ENCODE measurements at regions not wholly inside any gene's neighbourhood (a gene's known extent, or its start where the extent isn't known, plus 50 kb on each side); places are given as distances from the start of the nearest gene placed in this dataset.

DNA sequence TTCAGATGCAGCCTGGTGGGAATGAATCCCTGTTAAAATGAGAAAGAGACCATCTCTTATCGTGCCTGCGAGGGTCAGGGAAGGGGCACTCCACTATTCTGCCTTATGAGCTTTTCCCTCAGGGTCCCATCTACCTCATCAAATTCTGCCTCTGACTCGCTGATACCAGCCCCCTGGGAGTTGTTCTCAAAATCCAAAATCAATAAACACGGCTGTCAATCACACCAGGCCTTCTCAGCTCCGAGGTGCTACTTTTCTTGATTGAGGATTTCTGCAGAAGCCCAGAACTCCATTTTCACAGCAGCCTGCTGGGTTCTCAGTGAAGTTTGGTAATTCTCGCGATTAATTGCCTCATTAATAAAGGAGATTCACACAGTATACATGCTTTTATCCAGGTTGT lies 312.6 kb downstream of the STIM2 start:
- Histone ChIP-seq H3K9ac (ENCODE audit: low read length in 5 of 5) (no peak overlapping the region), H3K9me3 (ENCODE audit: control insufficient read depth in 5 of 5, low read length in 5 of 5) (no peaks in the 10 kb centered on the region), H3K4me3 (ENCODE audit: low read depth in 1 of 5, low read length in 5 of 5) (no peak overlapping the region), H3K27ac (ENCODE audit: low read depth, low read length) (no peak overlapping the region), H3K27me3 (ENCODE audit: control insufficient read depth in 5 of 5, insufficient read depth in 4 of 5, low read length in 5 of 5) (no peaks in the 10 kb centered on the region), H3K4me1 (ENCODE audit: control insufficient read depth in 5 of 5, insufficient read depth in 5 of 5, low read length in 5 of 5) (no peaks in the 10 kb centered on the region), H3K36me3 (ENCODE audit: control insufficient read depth in 5 of 5, insufficient read depth in 5 of 5, low read length in 5 of 5) (no peaks in the 10 kb centered on the region)

DNA sequence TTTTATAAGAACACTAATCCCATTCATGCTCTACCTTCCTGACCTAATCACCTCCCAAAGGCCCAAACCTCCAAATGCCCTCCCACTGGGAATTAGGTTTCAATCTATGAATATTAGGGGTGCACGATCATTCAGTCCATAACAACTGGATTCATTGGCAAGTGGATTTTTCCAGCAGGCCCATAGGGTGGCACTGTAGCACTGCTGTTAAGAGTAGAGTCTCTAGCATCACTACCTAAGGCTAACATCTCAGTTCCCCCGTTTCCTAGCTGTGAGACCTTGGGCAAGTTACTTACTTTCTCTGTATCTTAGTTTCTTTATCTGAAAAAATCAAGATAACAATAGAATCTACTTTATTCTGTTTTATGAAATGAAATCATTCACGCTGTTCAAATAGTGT lies 315.8 kb downstream of the STIM2 start:
- no peaks in the 10 kb centered on the region for H3K9me3 ChIP-seq (ENCODE audit: control insufficient read depth in 5 of 5, low read length in 5 of 5)
- H3K27me3 ChIP-seq (ENCODE audit: control insufficient read depth in 5 of 5, insufficient read depth in 4 of 5, low read length in 5 of 5), result no peaks in the 10 kb centered on the region
- H3K36me3 ChIP-seq (ENCODE audit: control insufficient read depth in 5 of 5, insufficient read depth in 5 of 5, low read length in 5 of 5), result no peaks in the 10 kb centered on the region
- no peak overlapping the region for H3K9ac ChIP-seq (ENCODE audit: low read length in 5 of 5)
- H3K27ac ChIP-seq (ENCODE audit: low read depth, low read length), result no peak overlapping the region
- H3K4me3 ChIP-seq (ENCODE audit: low read depth in 1 of 5, low read length in 5 of 5), result no peak overlapping the region
- no peaks in the 10 kb centered on the region for H3K4me1 ChIP-seq (ENCODE audit: control insufficient read depth in 5 of 5, insufficient read depth in 5 of 5, low read length in 5 of 5)

DNA sequence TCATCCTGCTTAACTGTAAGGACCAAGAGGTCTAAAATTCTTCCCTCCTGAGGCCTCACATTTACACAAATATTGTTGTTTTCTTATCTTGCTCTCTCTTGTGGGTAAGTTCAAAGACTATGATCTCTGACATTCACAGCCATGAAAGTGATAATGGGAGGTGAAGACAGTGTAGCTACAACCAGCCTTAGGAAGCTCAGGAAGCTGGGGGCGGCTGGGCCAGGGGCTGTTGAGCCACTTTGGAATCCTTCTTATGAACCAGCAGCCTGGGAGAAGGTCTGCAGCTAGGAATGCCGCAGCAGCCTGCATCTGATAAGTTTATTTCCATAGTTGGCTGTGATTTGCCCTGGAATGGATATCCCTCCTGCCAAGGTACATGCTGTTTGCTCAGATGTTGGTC lies 316.2 kb downstream of the STIM2 start:
- no peak overlapping the region for H3K9ac ChIP-seq (ENCODE audit: low read length in 5 of 5)
- no peak overlapping the region for H3K4me3 ChIP-seq (ENCODE audit: low read depth in 1 of 5, low read length in 5 of 5)
- H3K36me3 ChIP-seq (ENCODE audit: control insufficient read depth in 5 of 5, insufficient read depth in 5 of 5, low read length in 5 of 5), result no peaks in the 10 kb centered on the region
- no peaks in the 10 kb centered on the region for H3K27me3 ChIP-seq (ENCODE audit: control insufficient read depth in 5 of 5, insufficient read depth in 4 of 5, low read length in 5 of 5)
- no peak overlapping the region for H3K27ac ChIP-seq (ENCODE audit: low read depth, low read length)
- H3K9me3 ChIP-seq (ENCODE audit: control insufficient read depth in 5 of 5, low read length in 5 of 5), result no peaks in the 10 kb centered on the region
- peaks cover 0 to 3% (median 0%) of the 10 kb centered on the region in 5 donors for H3K4me1 ChIP-seq (ENCODE audit: control insufficient read depth in 5 of 5, insufficient read depth in 5 of 5, low read length in 5 of 5)

DNA sequence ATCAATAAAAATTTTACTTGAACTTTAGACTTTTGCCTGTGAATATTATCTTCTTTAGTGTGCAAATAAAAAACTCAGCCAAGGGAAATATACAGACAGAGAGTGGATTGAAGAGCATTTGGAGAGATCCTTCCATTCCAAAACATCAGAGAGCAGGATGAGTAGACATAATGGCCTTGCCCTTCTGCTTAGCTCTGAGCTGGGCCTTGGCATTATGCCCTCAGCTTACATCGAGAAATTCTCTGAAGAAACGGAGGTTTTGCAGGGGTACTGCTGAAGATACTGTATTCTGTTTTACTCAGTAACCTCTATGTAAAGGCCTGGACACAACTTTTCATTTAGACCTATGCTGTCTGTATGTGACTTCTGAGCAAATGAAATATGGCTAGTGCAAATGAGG lies 317.4 kb downstream of the STIM2 start:
- H3K27ac ChIP-seq (ENCODE audit: low read depth, low read length), result no peak overlapping the region
- no peaks in the 10 kb centered on the region for H3K36me3 ChIP-seq (ENCODE audit: control insufficient read depth in 5 of 5, insufficient read depth in 5 of 5, low read length in 5 of 5)
- peaks cover 0 to 4% (median 0%) of the 10 kb centered on the region in 5 donors for H3K4me1 ChIP-seq (ENCODE audit: control insufficient read depth in 5 of 5, insufficient read depth in 5 of 5, low read length in 5 of 5)
- H3K4me3 ChIP-seq (ENCODE audit: low read depth in 1 of 5, low read length in 5 of 5), result no peak overlapping the region
- H3K9me3 ChIP-seq (ENCODE audit: control insufficient read depth in 5 of 5, low read length in 5 of 5), result no peaks in the 10 kb centered on the region
- H3K27me3 ChIP-seq (ENCODE audit: control insufficient read depth in 5 of 5, insufficient read depth in 4 of 5, low read length in 5 of 5), result no peaks in the 10 kb centered on the region
- H3K9ac ChIP-seq (ENCODE audit: low read length in 5 of 5), result no peak overlapping the region

DNA sequence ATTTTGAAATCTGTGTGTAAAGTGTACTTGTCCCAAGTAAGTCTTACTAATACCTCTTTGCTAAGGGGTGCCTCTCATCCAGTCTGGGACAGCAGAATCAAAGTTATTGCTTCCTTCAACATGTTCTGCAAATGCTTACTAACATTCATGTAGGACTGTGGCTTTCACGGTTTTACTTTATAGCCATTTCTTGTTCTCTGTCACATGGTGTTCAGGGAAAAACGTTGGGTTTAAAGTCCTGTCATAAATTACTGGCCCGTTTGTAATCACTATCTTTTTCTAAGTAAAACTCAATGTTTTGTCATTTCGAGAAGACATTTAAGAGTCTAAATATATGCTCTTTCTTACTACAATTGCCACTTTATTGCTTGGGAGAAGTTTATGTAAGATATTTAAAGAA lies 321.1 kb downstream of the STIM2 start:
- H3K9ac ChIP-seq (ENCODE audit: low read length in 5 of 5), result no peak overlapping the region

DNA sequence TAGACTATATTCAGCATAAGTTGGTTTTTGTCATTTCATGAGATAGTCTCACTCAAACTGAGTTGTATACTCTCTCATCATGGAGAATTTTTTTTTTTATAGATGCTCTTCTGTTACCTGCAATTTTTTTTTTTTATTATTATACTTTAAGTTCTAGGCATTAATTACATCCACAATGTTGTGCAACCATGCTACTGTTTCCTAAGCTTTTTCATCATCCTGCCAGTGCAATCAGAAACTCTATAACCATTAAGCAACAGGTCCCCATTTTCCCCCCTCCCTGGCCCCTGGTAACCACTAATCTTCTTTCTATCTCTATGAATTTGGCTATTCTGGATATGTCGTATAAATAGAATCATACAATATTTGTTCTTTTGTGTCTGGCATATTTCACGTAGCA lies 321.6 kb downstream of the STIM2 start:
- H3K27me3 ChIP-seq (ENCODE audit: control insufficient read depth in 5 of 5, insufficient read depth in 4 of 5, low read length in 5 of 5), result no peaks in the 10 kb centered on the region
- H3K27ac ChIP-seq (ENCODE audit: low read depth, low read length), result no peak overlapping the region
- H3K9me3 ChIP-seq (ENCODE audit: control insufficient read depth in 5 of 5, low read length in 5 of 5), result no peaks in the 10 kb centered on the region
- no peak overlapping the region for H3K4me3 ChIP-seq (ENCODE audit: low read depth in 1 of 5, low read length in 5 of 5)
- peaks cover 0 to 4% (median 0%) of the 10 kb centered on the region in 5 donors for H3K4me1 ChIP-seq (ENCODE audit: control insufficient read depth in 5 of 5, insufficient read depth in 5 of 5, low read length in 5 of 5)
- no peaks in the 10 kb centered on the region for H3K36me3 ChIP-seq (ENCODE audit: control insufficient read depth in 5 of 5, insufficient read depth in 5 of 5, low read length in 5 of 5)
- no peak overlapping the region for H3K9ac ChIP-seq (ENCODE audit: low read length in 5 of 5)

More for the DNA sequence above, 321.1 kb downstream of the STIM2 start:
- Histone ChIP-seq H3K9me3 (ENCODE audit: control insufficient read depth in 5 of 5, low read length in 5 of 5) (no peaks in the 10 kb centered on the region), H3K4me3 (ENCODE audit: low read depth in 1 of 5, low read length in 5 of 5) (no peak overlapping the region), H3K27ac (ENCODE audit: low read depth, low read length) (no peak overlapping the region), H3K36me3 (ENCODE audit: control insufficient read depth in 5 of 5, insufficient read depth in 5 of 5, low read length in 5 of 5) (no peaks in the 10 kb centered on the region), H3K27me3 (ENCODE audit: control insufficient read depth in 5 of 5, insufficient read depth in 4 of 5, low read length in 5 of 5) (no peaks in the 10 kb centered on the region), H3K4me1 (ENCODE audit: control insufficient read depth in 5 of 5, insufficient read depth in 5 of 5, low read length in 5 of 5) (peaks cover 0 to 4% (median 0%) of the 10 kb centered on the region in 5 donors)

DNA sequence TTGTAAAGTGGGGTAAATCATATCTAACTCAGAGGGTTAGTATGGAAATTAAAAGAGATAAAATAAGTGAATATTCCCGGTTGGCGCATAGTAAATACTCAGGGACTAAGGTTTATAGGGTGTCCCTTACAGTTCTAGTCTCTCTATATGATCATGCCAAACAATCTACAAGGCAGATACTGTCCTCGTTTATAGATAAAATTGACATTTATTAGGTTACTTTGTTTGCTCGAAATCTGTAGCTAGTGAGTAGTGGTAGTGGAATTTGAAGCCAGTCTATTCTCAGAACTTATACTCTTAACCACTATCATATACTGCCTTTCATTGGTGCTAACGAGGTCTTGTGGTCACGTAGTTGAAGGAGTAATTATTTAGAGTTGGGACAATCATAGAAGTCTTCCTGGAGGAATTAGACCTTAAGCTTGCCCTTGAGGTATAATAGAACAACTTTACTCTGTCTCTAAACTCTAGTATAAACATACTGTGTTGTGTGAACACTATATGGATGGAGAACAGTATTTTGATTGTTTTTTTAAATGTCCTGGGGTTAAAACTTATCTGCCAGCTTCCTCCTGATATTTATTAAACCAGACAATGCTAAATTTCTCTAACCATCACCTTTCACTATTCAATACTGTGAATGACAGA lies 324.0 kb downstream of the STIM2 start:
- no peak overlapping the region for H3K9ac ChIP-seq (ENCODE audit: low read length in 5 of 5)

DNA sequence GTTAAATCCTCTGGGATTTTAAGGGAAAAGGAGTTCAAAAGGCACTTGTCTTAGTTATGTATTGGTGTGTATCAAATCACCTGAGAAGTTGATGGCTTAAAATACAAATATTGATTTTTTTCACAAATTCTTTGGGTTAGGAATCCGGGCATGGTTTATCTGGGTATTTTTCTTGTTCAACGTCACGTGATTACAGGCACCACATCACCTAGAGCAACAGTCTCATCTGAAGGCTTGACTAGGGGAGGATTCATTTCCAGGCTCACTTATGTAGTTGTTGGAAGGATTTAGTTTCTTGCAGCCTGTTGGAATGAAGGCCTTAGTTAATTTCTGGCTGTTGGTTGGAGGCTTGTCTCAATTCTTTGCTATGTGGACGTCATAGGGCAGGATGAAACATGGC lies 326.1 kb downstream of the STIM2 start:
- peaks cover 0 to 3% (median 0%) of the 10 kb centered on the region in 5 donors for H3K4me1 ChIP-seq (ENCODE audit: control insufficient read depth in 5 of 5, insufficient read depth in 5 of 5, low read length in 5 of 5)
- no peaks in the 10 kb centered on the region for H3K36me3 ChIP-seq (ENCODE audit: control insufficient read depth in 5 of 5, insufficient read depth in 5 of 5, low read length in 5 of 5)
- no peaks in the 10 kb centered on the region for H3K9me3 ChIP-seq (ENCODE audit: control insufficient read depth in 5 of 5, low read length in 5 of 5)
- no peak overlapping the region for H3K4me3 ChIP-seq (ENCODE audit: low read depth in 1 of 5, low read length in 5 of 5)
- no peaks in the 10 kb centered on the region for H3K27me3 ChIP-seq (ENCODE audit: control insufficient read depth in 5 of 5, insufficient read depth in 4 of 5, low read length in 5 of 5)
- no peak overlapping the region for H3K27ac ChIP-seq (ENCODE audit: low read depth, low read length)
- H3K9ac ChIP-seq (ENCODE audit: low read length in 5 of 5), result no peak overlapping the region

More for the DNA sequence above, 324.0 kb downstream of the STIM2 start:
- Histone ChIP-seq H3K4me1 (ENCODE audit: control insufficient read depth in 5 of 5, insufficient read depth in 5 of 5, low read length in 5 of 5) (peaks cover 0 to 4% (median 0%) of the 10 kb centered on the region in 5 donors), H3K36me3 (ENCODE audit: control insufficient read depth in 5 of 5, insufficient read depth in 5 of 5, low read length in 5 of 5) (no peaks in the 10 kb centered on the region), H3K27me3 (ENCODE audit: control insufficient read depth in 5 of 5, insufficient read depth in 4 of 5, low read length in 5 of 5) (no peaks in the 10 kb centered on the region), H3K4me3 (ENCODE audit: low read depth in 1 of 5, low read length in 5 of 5) (no peak overlapping the region), H3K27ac (ENCODE audit: low read depth, low read length) (no peak overlapping the region), H3K9me3 (ENCODE audit: control insufficient read depth in 5 of 5, low read length in 5 of 5) (no peaks in the 10 kb centered on the region)

DNA sequence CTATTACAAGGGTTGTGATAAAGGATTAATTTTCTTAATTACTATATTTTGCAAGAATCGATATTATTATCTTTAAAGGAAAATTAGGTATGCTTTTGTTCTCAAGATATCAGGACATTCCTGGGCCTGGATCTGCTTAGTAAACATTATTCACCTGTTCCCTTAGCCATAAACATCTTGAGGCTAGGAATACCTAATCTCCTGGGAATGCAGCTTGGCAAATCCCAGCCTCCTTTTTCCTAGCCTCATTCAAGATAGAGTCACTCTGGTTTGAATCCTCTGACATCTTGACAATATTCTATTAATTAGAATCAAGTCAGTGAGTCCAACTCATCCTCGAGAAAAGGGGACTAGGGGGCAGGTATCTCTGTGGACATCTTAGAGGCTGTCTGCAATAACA lies 327.1 kb downstream of the STIM2 start:
- no peak overlapping the region for H3K9ac ChIP-seq (ENCODE audit: low read length in 5 of 5)
- no peaks in the 10 kb centered on the region for H3K4me1 ChIP-seq (ENCODE audit: control insufficient read depth in 5 of 5, insufficient read depth in 5 of 5, low read length in 5 of 5)
- no peak overlapping the region for H3K4me3 ChIP-seq (ENCODE audit: low read depth in 1 of 5, low read length in 5 of 5)
- H3K27ac ChIP-seq (ENCODE audit: low read depth, low read length), result no peak overlapping the region
- H3K9me3 ChIP-seq (ENCODE audit: control insufficient read depth in 5 of 5, low read length in 5 of 5), result no peaks in the 10 kb centered on the region
- H3K27me3 ChIP-seq (ENCODE audit: control insufficient read depth in 5 of 5, insufficient read depth in 4 of 5, low read length in 5 of 5), result no peaks in the 10 kb centered on the region
- H3K36me3 ChIP-seq (ENCODE audit: control insufficient read depth in 5 of 5, insufficient read depth in 5 of 5, low read length in 5 of 5), result no peaks in the 10 kb centered on the region

DNA sequence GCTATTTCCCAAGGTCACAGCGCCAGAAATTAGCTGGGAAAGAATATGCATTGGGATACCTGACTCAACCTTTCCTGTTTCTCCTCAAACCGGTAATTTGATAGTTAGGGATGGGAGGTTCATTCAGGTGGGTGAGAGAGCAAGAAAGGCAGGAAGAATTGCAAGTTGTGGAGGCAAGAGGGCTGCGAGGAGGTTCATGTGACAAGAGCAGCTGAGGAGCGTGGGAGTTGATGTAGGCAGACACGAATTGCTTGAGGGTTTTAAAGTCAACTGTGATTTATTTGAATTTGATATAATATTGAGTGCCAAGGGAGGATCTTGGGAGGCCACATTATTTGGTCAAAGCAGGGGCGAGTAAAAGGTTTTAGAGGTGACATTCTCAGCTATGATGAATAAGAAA lies 329.0 kb downstream of the STIM2 start:
- Histone ChIP-seq H3K9me3 (ENCODE audit: control insufficient read depth in 5 of 5, low read length in 5 of 5) (no peaks in the 10 kb centered on the region), H3K36me3 (ENCODE audit: control insufficient read depth in 5 of 5, insufficient read depth in 5 of 5, low read length in 5 of 5) (no peaks in the 10 kb centered on the region), H3K9ac (ENCODE audit: low read length in 5 of 5) (no peak overlapping the region), H3K27me3 (ENCODE audit: control insufficient read depth in 5 of 5, insufficient read depth in 4 of 5, low read length in 5 of 5) (no peaks in the 10 kb centered on the region), H3K27ac (ENCODE audit: low read depth, low read length) (no peak overlapping the region), H3K4me3 (ENCODE audit: low read depth in 1 of 5, low read length in 5 of 5) (no peak overlapping the region), H3K4me1 (ENCODE audit: control insufficient read depth in 5 of 5, insufficient read depth in 5 of 5, low read length in 5 of 5) (no peaks in the 10 kb centered on the region)
